Calu3 (cell line): ENCODE measurements at regions not wholly inside any gene's neighbourhood (a gene's known extent, or its start where the extent isn't known, plus 50 kb on each side); places are given as distances from the start of the nearest gene placed in this dataset.

Source experiments
- BruUV-seq: library from RNA; stranded (reverse); fragments of 400-500 nt; replicated peaks from 2 replicates; lab custom pipeline; 2021; lab: Mats Ljungman, UMichigan
- CTCF ChIA-PET: fragments of 300-600 bp; sonication (Branson Sonifier 250); formaldehyde crosslinking; loops from one replicate; lab custom pipeline; 2022; ENCODE audit warnings: antibody characterized with exemption; lab: Charles Lee
- DNase-seq: peaks from one replicate; pipeline ENCODE4 v3.0.0; 2022
- H3K27ac Mint-ChIP-seq: one replicate; pipeline ENCODE4 v1.8.0; 2022; ENCODE audit warnings: mixed read lengths; ENCODE audit not compliant: unreplicated experiment
- H3K27me3 Mint-ChIP-seq: one replicate; pipeline ENCODE4 v1.8.0; 2022; ENCODE audit warnings: mixed read lengths; ENCODE audit not compliant: unreplicated experiment
- H3K36me3 Mint-ChIP-seq: one replicate; pipeline ENCODE4 v1.8.0; 2022; ENCODE audit warnings: mild to moderate bottlenecking, moderate library complexity, mixed read lengths; ENCODE audit not compliant: insufficient read depth, unreplicated experiment
- H3K4me1 Mint-ChIP-seq: one replicate; pipeline ENCODE4 v1.8.0; 2022; ENCODE audit warnings: mild to moderate bottlenecking, low read depth, mixed read lengths; ENCODE audit not compliant: unreplicated experiment
- H3K4me3 Mint-ChIP-seq: one replicate; pipeline ENCODE4 v1.8.0; 2022; ENCODE audit warnings: mild to moderate bottlenecking, low read depth, moderate library complexity, mixed read lengths; ENCODE audit not compliant: unreplicated experiment
- H3K9me3 Mint-ChIP-seq: one replicate; pipeline ENCODE4 v1.8.0; 2022; ENCODE audit warnings: low read depth, mixed read lengths; ENCODE audit not compliant: unreplicated experiment
- intact Hi-C: fragments of 100-400 bp; cut with micrococcal nuclease; formaldehyde crosslinking; loops from one replicate; pipeline ENCODE4 v1.10.0; 2022; ENCODE audit not compliant: unreplicated experiment
- TF ChIP-seq, protein P1 (sequence below): fragments of 200-600 bp; IDR thresholded peaks from one replicate; pipeline ENCODE4 v1.8.0; 2022; ENCODE audit warnings: antibody characterized with exemption; ENCODE audit not compliant: unreplicated experiment

DNA sequence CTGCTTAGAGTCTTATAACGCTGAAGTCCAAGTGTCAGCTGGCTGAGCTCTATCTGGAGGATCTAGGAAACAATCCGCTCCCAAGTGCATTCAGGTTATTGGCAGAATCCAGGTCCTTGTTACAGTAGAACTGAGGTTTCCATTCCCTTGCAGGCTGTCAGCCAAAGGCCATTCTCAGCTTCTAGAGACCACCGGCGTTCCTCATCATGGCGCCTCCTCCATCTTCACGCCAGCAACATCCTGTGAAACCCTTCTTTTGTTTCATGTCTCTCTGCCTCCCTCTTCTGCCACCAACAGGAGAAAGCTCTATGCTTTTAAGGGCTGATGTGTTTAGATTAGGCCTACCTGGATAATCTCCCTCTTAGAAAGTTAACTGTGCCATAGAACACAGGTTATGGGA is 133.0 kb upstream of the RASSF8 start:
- Mint-ChIP-seq H3K4me3 (no peak overlapping the region), H3K4me1 (no peaks in the 10 kb centered on the region), H3K9me3 (no peaks in the 10 kb centered on the region), H3K27me3 (no peaks in the 10 kb centered on the region), H3K36me3 (no peaks in the 10 kb centered on the region), H3K27ac (no peak overlapping the region)
- TF ChIP-seq, protein P1, sequence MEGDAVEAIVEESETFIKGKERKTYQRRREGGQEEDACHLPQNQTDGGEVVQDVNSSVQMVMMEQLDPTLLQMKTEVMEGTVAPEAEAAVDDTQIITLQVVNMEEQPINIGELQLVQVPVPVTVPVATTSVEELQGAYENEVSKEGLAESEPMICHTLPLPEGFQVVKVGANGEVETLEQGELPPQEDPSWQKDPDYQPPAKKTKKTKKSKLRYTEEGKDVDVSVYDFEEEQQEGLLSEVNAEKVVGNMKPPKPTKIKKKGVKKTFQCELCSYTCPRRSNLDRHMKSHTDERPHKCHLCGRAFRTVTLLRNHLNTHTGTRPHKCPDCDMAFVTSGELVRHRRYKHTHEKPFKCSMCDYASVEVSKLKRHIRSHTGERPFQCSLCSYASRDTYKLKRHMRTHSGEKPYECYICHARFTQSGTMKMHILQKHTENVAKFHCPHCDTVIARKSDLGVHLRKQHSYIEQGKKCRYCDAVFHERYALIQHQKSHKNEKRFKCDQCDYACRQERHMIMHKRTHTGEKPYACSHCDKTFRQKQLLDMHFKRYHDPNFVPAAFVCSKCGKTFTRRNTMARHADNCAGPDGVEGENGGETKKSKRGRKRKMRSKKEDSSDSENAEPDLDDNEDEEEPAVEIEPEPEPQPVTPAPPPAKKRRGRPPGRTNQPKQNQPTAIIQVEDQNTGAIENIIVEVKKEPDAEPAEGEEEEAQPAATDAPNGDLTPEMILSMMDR: no peak
- CTCF ChIA-PET: interaction anchor here (0.6 kb wide), 2 partner anchors 104 to 1128 kb away, joined by 3 to 7 read pairs; no protein-coding TSS in a partner anchor
- intact Hi-C loops: no loop called here
- no peak for DNase-seq
- BruUV-seq: no TSS peak

DNA sequence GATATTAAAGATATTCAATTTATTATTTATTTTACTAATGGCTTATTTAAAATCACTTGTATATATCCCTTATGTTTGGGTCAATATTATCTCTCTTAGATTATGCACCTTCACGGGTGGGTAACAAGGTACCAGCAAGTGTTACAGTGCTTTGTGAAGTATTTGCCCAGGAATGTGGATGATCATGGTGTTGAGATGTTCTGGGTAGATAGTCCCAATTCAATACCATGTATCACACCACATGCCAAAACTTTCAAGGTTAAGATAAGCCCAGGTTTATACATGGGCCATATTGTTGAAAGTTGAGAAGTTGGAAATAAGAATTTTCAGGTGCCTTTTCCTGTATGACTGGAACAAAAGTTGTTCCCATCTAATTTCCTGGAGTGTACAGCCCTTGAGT is 131.3 kb upstream of the RASSF8 start:
- no peaks in the 10 kb centered on the region for H3K4me1 Mint-ChIP-seq
- H3K27ac Mint-ChIP-seq: no peak overlapping the region
- DNase-seq: no peak
- CTCF ChIA-PET: no interaction called here
- no peak overlapping the region for H3K4me3 Mint-ChIP-seq
- H3K27me3 Mint-ChIP-seq: no peaks in the 10 kb centered on the region
- no TSS peak for BruUV-seq
- H3K36me3 Mint-ChIP-seq: no peaks in the 10 kb centered on the region
- no peaks in the 10 kb centered on the region for H3K9me3 Mint-ChIP-seq
- intact Hi-C loops: no loop called here
- TF ChIP-seq, protein P1: no peak

DNA sequence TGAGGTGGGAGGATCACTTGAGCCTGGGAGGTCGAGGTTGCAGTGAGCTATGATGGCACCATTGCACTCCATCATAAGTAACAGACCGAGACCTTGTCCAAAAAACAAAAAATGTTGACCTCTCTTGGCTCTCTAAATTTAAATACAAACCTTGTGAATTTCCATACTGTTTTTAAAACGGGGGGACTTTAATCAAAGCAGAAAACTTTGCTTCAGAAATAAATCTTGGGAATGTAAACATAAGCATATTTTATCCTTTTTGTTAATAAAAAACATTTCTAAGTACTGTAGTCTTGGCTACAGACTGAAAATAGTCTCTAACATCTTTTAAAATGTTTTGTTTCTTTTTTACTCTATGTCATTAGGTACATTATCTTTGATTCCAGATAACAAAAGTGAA is 130.7 kb upstream of the RASSF8 start:
- no peak for DNase-seq
- intact Hi-C loops: no loop called here
- CTCF ChIA-PET: no interaction called here
- H3K4me3 Mint-ChIP-seq: no peak overlapping the region
- no peaks in the 10 kb centered on the region for H3K36me3 Mint-ChIP-seq
- H3K4me1 Mint-ChIP-seq: no peaks in the 10 kb centered on the region
- no peaks in the 10 kb centered on the region for H3K27me3 Mint-ChIP-seq
- TF ChIP-seq, protein P1: no peak
- BruUV-seq: no TSS peak
- H3K9me3 Mint-ChIP-seq: no peaks in the 10 kb centered on the region
- H3K27ac Mint-ChIP-seq: no peak overlapping the region

DNA sequence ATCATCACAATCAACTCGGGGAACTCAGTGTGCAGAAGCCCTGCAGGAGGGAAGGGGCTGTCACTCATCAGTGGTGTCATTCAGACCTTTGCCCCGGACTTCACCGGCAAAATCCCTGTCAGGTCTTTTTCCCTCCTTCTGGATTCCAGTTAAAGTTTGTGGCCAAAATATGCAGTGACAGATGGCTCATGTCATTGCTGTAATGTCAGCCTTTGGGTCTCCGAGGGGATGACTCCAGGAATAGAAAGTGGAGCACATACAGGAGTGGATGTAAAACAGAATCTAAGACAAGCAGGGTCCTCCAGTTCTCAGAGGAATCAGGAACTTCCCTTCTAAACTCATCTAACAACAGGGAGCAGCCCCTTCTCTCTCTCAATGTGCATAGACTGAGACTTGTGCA is 130.3 kb upstream of the RASSF8 start:
- Mint-ChIP-seq H3K27me3 (no peaks in the 10 kb centered on the region), H3K9me3 (no peaks in the 10 kb centered on the region), H3K4me1 (no peaks in the 10 kb centered on the region), H3K27ac (no peak overlapping the region), H3K4me3 (no peak overlapping the region), H3K36me3 (no peaks in the 10 kb centered on the region)
- CTCF ChIA-PET: no interaction called here
- no TSS peak for BruUV-seq
- intact Hi-C loops: no loop called here
- no peak for DNase-seq
- TF ChIP-seq, protein P1: no peak
